NT2/D1 (cell line): ENCODE measurements at regions not wholly inside any gene's neighbourhood (a gene's known extent, or its start where the extent isn't known, plus 50 kb on each side); places are given as distances from the start of the nearest gene placed in this dataset.

ENCODE experiments used
- SUZ12 ChIP-seq: IDR thresholded peaks from 2 replicates; pipeline ENCODE4 v1.6.1; 2011; ENCODE audit not compliant: insufficient read length, insufficient read depth; ENCODE audit errors: extremely low read depth
- ZNF274 ChIP-seq: IDR thresholded peaks from 2 replicates; pipeline ENCODE4 v1.6.1; 2011; ENCODE audit warnings: mild to moderate bottlenecking, low read depth, low read length

DNA sequence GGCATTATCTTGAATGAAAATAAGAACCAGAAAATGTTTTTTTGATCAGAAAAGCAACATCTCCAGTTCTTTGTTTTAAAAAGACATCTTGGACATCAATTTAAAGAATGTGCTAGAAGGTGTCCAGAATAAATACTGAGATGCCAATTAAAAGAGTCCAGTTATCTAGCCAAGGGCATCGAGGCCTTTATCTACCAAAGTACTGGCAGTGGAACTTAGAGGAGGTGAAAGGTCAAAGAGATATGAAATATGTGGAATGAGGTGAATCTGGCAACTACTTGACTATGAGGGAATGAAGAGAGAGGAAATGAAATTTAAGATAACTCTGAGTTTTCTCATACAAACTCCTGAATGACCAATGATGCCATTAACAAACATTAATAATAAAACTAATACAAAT lies 154.3 kb upstream of the GNAI1 start:
- TF ChIP-seq ZNF274 (no peak), SUZ12 (no peak)
